GM23248 (cell line): ENCODE measurements at regions not wholly inside any gene's neighbourhood (a gene's known extent, or its start where the extent isn't known, plus 50 kb on each side); places are given as distances from the start of the nearest gene placed in this dataset.
A peak's percentile ranks its signal among the peaks of the same experiment; 100 is the strongest.

ENCODE experiments used
- DNase-seq: peaks from one replicate; pipeline ENCODE4 v3.0.0-alpha.2; 2015
- H2AFZ ChIP-seq: fragments of 200-600 bp; sonication (generic); 2 replicates; pipeline ENCODE4 v1.6.1; 2016; ENCODE audit warnings: antibody characterized with exemption
- H3F3A ChIP-seq: fragments of 200-600 bp; sonication (generic); 2 replicates; pipeline ENCODE4 v1.6.1; 2016; ENCODE audit warnings: mild to moderate bottlenecking, antibody characterized with exemption, mixed run types; ENCODE audit not compliant: insufficient read depth
- H3K27ac ChIP-seq: fragments of 200-600 bp; sonication (generic); 2 replicates; pipeline ENCODE4 v1.5.1; 2016; ENCODE audit warnings: mild to moderate bottlenecking
- H3K27me3 ChIP-seq: fragments of 200-600 bp; sonication (generic); replicated peaks from 2 replicates; pipeline ENCODE4 v1.6.1; 2016; ENCODE audit warnings: mild to moderate bottlenecking; ENCODE audit not compliant: insufficient read depth
- H3K36me3 ChIP-seq: fragments of 200-600 bp; sonication (generic); 2 replicates; pipeline ENCODE4 v1.6.1; 2016; ENCODE audit warnings: low read depth, mild to moderate bottlenecking
- H3K4me1 ChIP-seq: fragments of 200-600 bp; sonication (generic); 2 replicates; pipeline ENCODE4 v1.6.1; 2016; ENCODE audit warnings: mild to moderate bottlenecking; ENCODE audit not compliant: insufficient read depth
- H3K4me2 ChIP-seq: fragments of 200-600 bp; sonication (generic); one replicate; pipeline ENCODE4 v1.6.1; 2016; ENCODE audit warnings: mild to moderate bottlenecking; ENCODE audit not compliant: unreplicated experiment
- H3K4me3 ChIP-seq: fragments of 200-600 bp; sonication (generic); 2 replicates; pipeline ENCODE4 v1.5.1; 2016; ENCODE audit warnings: mild to moderate bottlenecking
- H3K79me2 ChIP-seq: fragments of 200-600 bp; sonication (generic); 2 replicates; pipeline ENCODE4 v1.6.1; 2016; ENCODE audit warnings: mild to moderate bottlenecking; ENCODE audit not compliant: insufficient read depth
- H3K9ac ChIP-seq: fragments of 200-600 bp; sonication (generic); 2 replicates; pipeline ENCODE4 v1.6.1; 2016; ENCODE audit warnings: mild to moderate bottlenecking
- H3K9me2 ChIP-seq: fragments of 200-600 bp; sonication (generic); 2 replicates; pipeline ENCODE4 v1.6.1; 2016; ENCODE audit warnings: mixed run types, mild to moderate bottlenecking, moderate library complexity; ENCODE audit not compliant: insufficient read depth
- H3K9me3 ChIP-seq: fragments of 200-600 bp; sonication (generic); one replicate; pipeline ENCODE4 v1.6.1; 2017; ENCODE audit warnings: low read depth
- H4K20me1 ChIP-seq: fragments of 200-600 bp; sonication (generic); 2 replicates; pipeline ENCODE4 v1.6.0; 2016; ENCODE audit not compliant: insufficient read depth
- EZH2 ChIP-seq: fragments of 200-600 bp; sonication (generic); IDR thresholded peaks from 2 replicates; pipeline ENCODE4 v1.6.1; 2018; ENCODE audit warnings: antibody characterized with exemption, mild to moderate bottlenecking; ENCODE audit not compliant: insufficient read depth, poor library complexity, severe bottlenecking
- EZH2phosphoT487 ChIP-seq: fragments of 200-600 bp; sonication (generic); IDR thresholded peaks from 2 replicates; pipeline ENCODE4 v1.6.1; 2018; ENCODE audit warnings: antibody characterized with exemption, moderate library complexity, mild to moderate bottlenecking, low read depth; ENCODE audit not compliant: insufficient read depth
- WGBS, 2 experiments: methylation state at CpG; one replicate each; pipeline ENCODE4 v1.1.6; 2015 to 2017; ENCODE audit warnings: low lambda C conversion rate in 2 of 2, low coverage in 1 of 2; ENCODE audit errors: missing lambda C conversion rate in 2 of 2; 5-methylcytosine and 5-hydroxymethylcytosine counted together
- in situ Hi-C: fragments of 300-500 bp; cut with MboI; formaldehyde crosslinking; loops from 2 replicates; pipeline ENCODE4 v1.15.0; 2020

DNA sequence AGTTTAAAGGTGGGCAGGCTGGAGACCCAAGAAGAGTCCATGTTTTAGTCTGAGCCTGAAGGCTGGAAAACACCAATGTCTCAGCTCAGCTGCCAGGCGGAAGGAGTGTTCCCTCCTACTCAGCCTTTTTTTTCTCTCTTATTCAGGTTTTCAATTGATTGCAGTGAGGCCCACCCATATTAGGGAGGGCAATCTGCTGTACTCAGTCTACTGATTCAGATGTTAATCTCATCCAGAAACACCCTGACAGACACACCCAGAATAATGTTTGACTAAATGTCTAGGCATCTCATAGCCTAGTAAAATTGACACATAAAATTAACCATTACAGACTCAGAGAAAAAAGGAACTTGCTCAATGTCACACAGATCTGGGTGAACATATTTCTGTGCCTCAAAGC, 347.1 kb downstream of the GBA3 start:
- Histone ChIP-seq H3K36me3 (no peaks in the 10 kb centered on the region), H3K9me2 (no peaks in the 10 kb centered on the region), H3K27ac (no peak overlapping the region), H3K27me3 (no peaks in the 10 kb centered on the region), H3K9ac (no peak overlapping the region), H3K4me2 (no peak overlapping the region), H3F3A (no peaks in the 10 kb centered on the region), H3K79me2 (no peaks in the 10 kb centered on the region), H3K4me3 (no peak overlapping the region), H4K20me1 (no peaks in the 10 kb centered on the region), H2AFZ (no peak overlapping the region), H3K9me3 (no peaks in the 10 kb centered on the region), H3K4me1 (no peaks in the 10 kb centered on the region)
- no peak for DNase-seq
- TF ChIP-seq EZH2phosphoT487 (no peak), EZH2 (no peak)
- 0 to 6% methylated on average over 1 of the region's 1 CpG for WGBS, 2 experiments
- in situ Hi-C loops: no loop called here

DNA sequence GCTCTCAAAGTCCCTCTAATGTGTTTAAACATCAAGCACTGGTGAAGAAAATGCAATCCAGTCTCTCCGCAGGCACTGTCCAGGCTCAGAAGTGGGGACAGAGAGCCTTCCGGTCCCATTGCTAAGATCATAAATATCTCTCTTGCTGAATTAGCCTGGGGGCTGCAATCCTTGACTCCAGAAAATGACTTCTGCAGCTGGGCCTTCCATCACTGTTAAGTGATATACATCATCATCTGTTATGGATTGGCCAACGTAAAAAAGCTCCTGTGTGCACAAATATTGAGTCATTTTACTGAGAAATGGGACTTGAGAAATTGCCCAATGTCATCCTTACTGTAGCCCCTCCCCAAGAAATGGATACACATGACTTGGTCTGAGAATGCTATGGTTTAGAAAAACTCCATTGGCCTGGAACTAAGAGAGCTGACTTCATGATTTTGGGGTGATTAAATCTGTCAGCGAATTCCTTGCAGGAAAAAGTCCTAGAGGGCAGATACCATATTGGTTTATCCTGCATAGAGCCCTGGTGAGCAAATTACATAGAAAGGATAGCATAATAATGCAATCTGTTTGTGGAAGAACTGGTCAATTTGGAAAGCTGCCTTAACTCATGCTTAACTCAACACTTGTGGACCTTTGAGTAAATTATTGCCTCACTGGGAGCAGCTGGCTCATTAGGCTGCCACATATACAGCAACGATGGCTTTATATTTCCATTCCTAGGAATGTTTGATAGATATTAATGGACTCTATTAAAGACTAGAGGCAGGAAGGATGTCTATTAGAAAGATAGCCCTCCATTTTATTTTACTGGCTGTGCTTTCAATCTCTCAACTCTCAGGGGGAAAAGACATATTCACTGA, 346.1 kb downstream of the GBA3 start:
- Histone ChIP-seq H3K9ac (no peak overlapping the region), H3K27me3 (no peaks in the 10 kb centered on the region), H3K36me3 (no peaks in the 10 kb centered on the region), H4K20me1 (no peaks in the 10 kb centered on the region), H2AFZ (no peak overlapping the region), H3F3A (no peaks in the 10 kb centered on the region), H3K27ac (no peak overlapping the region), H3K9me3 (no peaks in the 10 kb centered on the region), H3K4me2 (no peak overlapping the region), H3K4me3 (no peak overlapping the region), H3K79me2 (no peaks in the 10 kb centered on the region), H3K9me2 (no peaks in the 10 kb centered on the region), H3K4me1 (no peaks in the 10 kb centered on the region)
- DNase-seq: no peak
- no peak for TF ChIP-seq EZH2phosphoT487
- no peak for TF ChIP-seq EZH2
- WGBS, 2 experiments: 31 to 41% methylated on average over 5 of the region's 5 CpGs
- in situ Hi-C loops: no loop called here

- Histone ChIP-seq H3K9ac (no peak overlapping the region), H3K4me3 (no peak overlapping the region), H3K79me2 (no peaks in the 10 kb centered on the region), H4K20me1 (no peaks in the 10 kb centered on the region), H3K4me2 (no peak overlapping the region), H2AFZ (no peak overlapping the region), H3K4me1 (no peaks in the 10 kb centered on the region), H3K27ac (no peak overlapping the region), H3F3A (no peaks in the 10 kb centered on the region), H3K27me3 (no peaks in the 10 kb centered on the region), H3K36me3 (no peaks in the 10 kb centered on the region), H3K9me2 (no peaks in the 10 kb centered on the region), H3K9me3 (no peaks in the 10 kb centered on the region)
- in situ Hi-C loops: no loop called here
- no peak for TF ChIP-seq EZH2phosphoT487
- no peak for TF ChIP-seq EZH2
- WGBS, 2 experiments: 48 to 60% methylated on average over 10 of the region's 10 CpGs
- no peak for DNase-seq
These were observed 344.3 kb downstream of the GBA3 start for GRCh38 chr4:23036921-23037495.

GRCh38 chr4:23036503-23036902, 343.8 kb downstream of the GBA3 start:
- no peak overlapping the region for H3K27ac ChIP-seq
- WGBS, 2 experiments: 11 to 19% methylated on average over 3 of the region's 3 CpGs
- H4K20me1 ChIP-seq: no peaks in the 10 kb centered on the region
- DNase-seq: peak; percentile 13
- H3K9me2 ChIP-seq: no peaks in the 10 kb centered on the region
- in situ Hi-C loops: no loop called here
- H3K9ac ChIP-seq: no peak overlapping the region
- H3K27me3 ChIP-seq: no peaks in the 10 kb centered on the region
- H3K9me3 ChIP-seq: no peaks in the 10 kb centered on the region
- H3K4me1 ChIP-seq: no peaks in the 10 kb centered on the region
- no peak for TF ChIP-seq EZH2
- no peak for TF ChIP-seq EZH2phosphoT487
- no peaks in the 10 kb centered on the region for H3K79me2 ChIP-seq
- no peaks in the 10 kb centered on the region for H3F3A ChIP-seq
- H3K4me3 ChIP-seq: no peak overlapping the region
- H3K4me2 ChIP-seq: no peak overlapping the region
- H3K36me3 ChIP-seq: no peaks in the 10 kb centered on the region
- H2AFZ ChIP-seq: no peak overlapping the region
